ENCODE measurements at regions not wholly inside any gene's neighbourhood (a gene's known extent, or its start where the extent isn't known, plus 50 kb on each side); places are given as distances from the start of the nearest gene placed in this dataset.
"Not testable (repeated sequence)": the region's sequence is repeated elsewhere in the genome, so short reads cannot be mapped to it uniquely, and the experiment has no call there.

DNA sequence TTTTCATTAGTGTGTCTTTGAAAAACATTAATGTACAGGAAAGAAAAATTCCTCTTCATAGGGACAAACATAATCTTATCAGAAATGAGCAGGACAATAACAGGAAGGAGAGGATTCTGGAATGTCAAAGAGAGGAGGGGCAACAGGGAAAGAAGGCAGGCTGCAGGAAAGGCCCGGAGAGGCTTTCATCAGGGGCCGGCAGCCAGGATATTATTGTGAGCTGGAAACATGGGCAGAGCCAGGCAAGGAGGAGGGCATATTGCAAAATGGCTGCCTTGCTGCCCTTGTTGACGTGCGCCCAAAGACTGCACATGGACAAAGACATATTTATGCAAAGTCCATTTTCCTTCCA is 433.7 kb downstream of the ETS1 start:
- DNase-seq = no peak

DNA sequence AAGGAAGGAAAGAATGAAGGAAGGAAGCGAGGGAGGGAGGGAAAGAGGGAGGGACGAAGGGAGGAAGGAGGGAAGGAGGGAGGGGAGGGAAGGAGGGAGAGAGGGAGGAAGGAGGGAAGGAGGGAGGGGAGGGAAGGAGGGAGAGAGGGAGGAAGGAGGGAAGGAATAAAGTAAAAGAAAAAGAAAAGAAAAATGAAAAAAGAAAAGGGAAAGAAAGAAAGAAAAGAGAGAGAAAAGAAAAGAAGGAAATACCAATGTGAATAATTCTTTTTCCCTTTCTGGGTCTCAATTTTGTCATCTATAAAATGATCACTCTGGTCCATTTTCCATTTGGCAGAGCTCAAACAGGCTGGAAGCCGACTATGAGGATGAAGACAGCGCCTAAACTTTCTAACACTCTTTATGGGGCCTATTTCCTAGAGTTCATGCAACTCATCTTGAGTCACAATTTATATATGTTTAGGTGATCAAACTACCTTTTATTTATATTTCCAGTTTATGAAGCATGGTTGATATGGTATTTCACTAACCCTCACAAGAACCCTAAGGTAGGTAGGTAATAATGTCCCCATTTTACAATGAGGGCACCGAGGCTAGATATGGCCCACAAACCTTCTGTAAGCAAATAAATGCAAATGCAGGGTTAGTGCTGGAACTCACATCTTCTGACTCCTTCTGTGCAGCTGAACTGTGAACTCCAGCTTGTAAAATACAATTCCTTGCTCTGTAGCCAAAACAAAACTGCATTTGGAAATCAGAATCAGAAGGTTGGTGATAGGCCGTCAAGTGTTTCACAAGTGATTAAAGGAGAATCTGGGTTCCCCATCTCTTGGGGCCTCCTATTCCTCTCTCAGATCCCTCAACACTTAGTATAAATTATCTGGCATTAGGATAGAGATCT is 434.3 kb downstream of the ETS1 start:
- no peak for DNase-seq

DNA sequence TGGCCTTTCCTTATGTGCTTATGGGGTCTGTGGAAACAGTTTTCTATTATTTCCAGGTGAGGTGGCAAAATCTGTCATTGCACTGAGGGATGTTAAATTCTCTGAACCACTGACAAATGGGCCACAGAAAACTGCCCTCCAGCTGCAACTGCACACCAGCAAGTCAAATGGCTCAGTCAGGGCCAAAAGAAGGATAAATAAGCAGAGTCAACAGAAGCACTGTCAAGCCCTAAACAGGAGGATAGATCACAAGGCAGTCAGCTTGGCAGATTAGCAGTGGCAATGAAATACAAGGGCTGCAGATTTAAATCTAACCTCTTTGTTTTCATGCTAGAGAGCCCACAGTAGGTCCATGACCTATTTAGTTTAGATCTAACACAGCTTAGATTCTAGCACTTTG is 435.6 kb downstream of the ETS1 start:
- no peak for DNase-seq

DNA sequence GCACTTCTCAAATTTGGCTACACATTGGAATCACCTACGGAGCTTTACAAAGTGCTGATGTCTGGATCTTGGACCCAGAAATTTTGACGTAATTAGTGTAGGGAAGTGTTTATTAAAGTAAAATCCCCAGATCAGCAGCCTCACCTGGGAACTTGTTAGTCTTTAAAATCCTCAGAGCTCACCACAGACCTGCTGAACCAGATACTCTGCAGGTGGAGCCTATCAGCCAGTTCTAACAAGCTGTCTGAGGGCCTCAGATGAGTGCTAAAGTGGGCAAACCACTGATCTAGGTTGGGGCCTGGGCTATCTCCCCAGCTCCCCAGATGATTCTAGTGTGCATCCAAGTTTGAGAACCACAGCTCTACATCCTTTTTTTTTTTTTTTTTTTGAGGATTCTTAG is 436.0 kb downstream of the ETS1 start:
- no peak for DNase-seq

DNA sequence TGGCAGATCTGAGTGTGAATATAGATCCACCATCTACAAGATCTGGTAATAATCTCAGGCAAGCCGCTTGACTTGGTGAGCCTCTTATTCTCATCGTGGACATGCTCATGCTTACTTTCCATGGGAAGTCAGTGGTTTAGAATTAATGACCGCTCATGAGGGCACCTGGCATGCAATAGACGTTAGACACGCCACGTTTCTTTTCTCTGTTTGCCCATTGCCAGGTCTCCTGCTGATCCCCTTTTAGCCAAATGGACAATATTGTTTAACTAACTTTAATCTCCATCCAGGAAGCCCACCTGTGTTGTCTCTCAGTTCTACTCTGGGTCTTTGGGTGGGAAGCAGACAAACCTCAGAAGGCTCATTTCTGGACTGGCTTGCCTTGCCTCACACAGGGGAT is 439.1 kb downstream of the ETS1 start:
- no peak for DNase-seq

DNA sequence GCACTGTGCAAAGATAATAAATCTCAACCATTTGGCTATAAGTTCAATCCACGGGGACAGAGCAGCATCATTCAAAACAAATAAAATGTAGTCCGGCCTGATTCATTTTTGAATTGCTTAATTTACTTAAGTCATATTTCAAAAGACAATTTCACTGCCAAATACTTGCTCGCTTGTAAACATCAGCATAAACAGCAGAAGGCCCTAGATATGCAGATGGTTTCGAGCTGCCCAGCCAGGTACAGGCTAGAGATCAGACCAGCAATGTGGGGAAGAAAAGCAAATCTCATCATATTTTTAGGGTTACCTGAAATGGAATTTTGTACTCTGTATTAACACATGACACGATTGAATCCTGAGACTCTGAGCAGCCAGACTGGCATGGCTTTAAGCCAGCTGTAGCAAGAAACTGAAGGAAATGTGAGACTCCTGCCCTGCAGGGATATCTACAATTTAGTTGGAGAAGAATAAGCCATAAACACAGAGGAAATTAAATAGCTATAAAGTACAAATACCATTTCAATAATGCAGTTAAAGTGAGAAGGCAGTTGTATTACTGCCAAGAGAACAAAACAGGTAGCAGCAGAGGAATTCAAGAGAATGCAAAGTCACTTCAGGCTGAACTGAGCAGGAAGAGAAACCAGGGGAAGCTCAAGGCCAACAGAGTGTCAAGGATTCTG is 440.3 kb downstream of the ETS1 start:
- DNase-seq = no peak

DNA sequence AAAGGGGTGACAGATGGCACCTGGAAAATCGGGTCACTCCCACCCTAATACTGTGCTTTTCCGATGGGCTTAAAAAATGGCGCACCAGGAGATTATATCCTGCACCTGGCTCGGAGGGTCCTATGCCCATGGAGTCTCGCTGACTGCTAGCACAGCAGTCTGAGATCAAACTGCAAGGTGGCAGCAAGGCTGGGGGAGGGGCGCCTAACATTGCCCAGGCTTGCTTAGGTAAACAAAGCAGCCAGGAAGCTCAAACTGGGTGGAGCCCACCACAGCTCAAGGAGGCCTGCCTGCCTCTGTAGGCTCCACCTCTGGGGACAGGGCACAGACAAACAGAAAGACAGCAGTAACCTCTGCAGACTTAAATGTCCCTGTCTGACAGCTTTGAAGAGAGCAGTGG is 447.1 kb downstream of the ETS1 start:
- DNase-seq = not testable (repeated sequence)

DNA sequence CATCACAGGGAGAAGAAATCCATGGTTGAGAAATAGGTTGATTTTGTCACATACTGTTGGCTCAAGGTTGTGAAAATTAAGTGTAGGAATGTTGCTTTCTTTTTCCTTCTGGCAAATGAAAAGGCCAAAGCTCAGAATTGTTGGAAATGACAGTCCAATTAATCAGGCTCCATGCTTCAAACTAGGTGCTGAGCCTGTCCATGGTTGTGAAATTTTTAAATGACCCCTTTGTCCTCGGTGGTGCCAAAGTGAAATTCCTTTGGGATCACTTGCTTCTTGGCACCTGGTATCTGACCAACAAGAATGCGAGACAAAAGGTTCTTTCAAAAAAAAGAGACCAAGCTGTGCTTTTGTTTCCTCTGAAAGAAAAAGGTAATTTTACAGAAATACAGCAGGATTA is 451.9 kb downstream of the ETS1 start:
- no peak for DNase-seq

DNA sequence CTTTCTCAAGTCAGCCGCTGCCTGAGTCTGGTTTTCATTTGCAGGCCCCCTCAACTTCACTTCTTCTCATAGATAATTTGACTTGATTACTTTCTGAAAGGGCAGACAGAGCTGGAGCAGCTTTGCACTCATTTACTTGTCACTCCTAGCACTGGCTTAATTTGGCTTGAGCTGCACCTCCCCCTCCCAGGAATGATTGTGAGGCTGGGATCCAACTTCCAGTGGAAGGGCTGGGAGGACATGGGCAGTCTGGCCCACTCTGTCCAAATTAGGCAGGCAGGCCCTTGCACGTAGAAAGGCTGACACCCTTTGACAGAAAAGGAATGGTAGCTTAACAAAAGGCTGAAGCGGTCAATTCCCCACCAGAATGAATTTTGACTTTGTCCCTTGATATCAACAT is 453.9 kb downstream of the ETS1 start:
- DNase-seq = no peak

DNA sequence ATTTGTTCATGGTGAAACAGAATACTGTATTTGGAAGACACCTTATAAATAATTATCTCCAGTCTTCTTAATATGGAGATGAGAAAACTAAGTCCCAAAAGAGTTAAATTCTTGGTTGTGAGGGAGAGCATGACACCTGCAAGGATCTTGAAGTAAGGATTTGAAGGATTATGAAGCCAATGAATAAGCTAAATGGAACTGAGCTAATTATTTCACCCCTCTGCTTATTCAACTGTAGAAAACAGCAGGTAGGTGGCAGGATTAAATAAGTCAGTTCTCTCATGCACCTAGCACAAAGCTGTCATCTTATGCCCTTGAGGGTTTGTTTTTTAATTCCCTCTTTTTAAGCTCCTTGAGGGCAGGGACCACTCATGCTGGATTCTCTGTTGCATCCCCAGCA is 457.3 kb downstream of the ETS1 start:
- DNase-seq = no peak

DNA sequence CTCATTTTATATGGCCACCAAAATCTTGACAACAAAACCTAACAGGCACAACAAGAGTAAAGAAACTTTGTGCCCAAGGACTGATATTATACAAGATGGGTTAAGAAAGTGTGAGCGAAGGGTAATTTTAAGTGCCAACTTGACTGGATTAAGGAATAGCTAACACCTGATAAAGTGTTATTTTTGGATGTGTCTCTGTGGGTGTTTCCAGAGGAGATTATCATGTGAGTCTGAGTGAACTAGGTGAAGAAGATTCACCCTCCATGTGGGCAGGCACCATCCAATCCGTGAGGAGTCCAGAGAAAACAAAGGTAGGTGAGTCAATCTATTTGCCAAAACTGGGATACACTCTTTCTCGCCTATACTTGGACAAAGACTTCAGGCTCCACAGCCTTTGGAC is 461.6 kb downstream of the ETS1 start:
- DNase-seq = no peak

DNA sequence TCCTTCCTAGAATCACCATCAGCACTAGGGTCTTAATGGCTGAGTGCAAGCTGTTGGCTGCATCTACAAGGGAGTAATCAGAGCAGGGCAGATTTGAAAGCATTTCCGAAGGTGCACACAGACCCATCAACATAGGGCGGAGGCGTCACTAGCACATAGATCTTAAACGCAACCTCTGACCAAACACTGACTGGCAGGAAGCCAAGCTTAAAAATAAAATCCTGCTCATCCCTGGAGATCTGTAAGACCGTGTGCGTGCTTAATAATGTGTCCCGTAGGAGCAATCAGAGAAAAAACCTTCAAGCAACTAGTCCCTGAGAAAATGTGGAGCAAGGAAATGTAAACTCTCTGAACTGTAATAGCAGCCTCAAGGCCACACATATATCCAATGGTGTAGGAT is 470.5 kb downstream of the ETS1 start:
- no peak for DNase-seq

DNA sequence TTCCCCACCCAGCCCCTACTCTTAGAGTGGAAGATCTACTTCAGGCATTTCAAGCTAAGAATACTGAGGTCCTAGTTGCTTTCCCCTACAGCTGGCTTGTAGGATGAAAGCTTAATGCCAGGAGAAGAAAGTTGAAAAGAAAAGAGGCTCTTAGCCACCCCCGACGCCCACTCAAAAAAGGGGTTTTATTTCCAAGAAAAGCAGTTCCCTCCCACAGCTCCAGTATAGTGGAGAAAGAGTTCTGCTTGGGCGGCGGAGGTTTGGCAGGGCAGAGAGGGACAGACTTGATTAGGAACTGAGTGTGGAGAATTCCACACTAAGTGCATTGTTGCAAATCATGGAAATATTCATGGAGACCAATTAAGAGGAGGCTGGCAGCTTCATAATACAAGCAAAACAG is 470.9 kb downstream of the ETS1 start:
- DNase-seq = peak; percentile 42

DNA sequence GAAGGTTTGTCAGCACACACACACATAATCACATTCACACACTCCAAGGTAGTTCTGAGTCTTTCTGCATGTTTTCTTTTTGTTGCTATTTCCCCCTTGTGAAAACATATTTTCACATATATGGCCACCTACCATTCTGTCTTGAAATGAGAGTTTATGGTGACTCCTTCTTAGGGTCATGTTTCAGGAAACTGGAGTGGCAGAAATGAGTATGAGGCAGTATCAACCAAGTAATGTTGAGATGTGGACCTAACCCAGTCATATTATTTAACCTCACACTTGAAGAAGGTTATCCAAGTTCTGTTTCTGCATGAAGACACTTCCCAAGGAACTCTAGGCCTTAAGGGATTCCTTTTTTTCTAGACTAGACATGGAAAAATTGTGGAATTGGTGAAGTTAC is 481.4 kb downstream of the ETS1 start:
- DNase-seq = no peak

DNA sequence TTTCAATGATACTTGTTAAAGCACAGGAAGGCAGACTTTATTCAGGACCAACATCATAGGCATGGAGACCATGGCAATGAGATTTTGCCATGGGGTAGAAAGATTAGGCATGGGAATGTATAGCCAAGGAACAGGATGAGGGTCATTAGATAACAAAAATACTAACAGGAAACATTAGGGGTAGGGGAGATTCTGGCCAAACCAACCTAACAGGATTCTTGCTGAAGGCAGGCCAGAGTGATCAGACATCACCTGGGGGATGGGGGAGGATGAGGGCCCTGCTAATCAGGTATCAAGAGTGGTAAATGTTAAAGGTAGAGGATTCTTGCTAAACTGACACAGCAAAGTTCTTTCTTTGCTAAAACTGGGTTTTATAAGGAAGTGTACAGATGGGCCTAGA is 481.8 kb downstream of the ETS1 start:
- DNase-seq = no peak

DNA sequence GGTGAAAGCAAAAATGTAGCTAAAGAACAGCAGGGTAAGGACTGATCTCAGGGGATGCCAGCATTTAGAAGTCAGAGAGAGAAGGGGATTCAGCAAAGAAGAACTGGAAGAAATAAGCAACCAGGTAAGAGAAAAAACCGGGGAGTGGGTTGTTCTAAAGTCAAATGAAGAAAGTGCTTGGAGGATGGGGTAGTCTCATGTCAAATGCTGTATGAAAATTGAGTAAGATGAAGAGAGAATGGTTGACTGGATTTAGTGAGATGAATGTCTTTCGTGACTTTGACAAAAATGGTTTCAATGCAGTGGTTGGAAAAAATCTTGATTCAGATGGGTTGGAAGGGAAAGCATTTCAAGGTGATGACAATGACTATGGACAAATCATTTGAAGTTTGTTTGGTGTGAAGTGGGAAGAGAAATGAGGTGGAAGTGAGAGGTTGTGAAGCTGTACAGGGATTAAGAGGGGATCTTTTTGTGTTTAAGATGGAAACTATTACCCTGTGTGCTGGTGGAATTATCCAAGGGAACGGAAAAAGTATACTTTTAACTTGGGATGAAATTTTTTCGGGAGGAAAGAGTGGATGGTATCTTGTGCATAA is 484.0 kb downstream of the ETS1 start:
- no peak for DNase-seq

DNA sequence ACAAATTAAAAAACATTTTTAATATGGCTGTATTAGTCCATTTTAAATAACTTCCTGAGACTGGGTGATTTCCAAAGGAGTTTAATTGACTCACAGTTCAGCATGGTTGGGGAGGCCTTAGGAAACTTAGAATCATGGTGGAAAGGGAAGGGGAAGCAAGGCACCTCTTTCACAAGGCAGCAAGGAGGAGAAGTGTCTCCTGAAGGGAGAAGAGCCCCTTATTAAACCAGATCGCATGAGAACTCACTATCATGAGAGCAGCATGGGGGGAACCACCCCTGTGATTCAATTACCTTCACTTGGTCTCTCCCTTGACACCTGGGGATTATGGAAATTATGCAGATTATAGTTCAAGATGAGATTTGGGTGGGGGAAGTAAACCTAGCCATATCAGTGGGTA is 488.6 kb downstream of the ETS1 start:
- DNase-seq = no peak

DNA sequence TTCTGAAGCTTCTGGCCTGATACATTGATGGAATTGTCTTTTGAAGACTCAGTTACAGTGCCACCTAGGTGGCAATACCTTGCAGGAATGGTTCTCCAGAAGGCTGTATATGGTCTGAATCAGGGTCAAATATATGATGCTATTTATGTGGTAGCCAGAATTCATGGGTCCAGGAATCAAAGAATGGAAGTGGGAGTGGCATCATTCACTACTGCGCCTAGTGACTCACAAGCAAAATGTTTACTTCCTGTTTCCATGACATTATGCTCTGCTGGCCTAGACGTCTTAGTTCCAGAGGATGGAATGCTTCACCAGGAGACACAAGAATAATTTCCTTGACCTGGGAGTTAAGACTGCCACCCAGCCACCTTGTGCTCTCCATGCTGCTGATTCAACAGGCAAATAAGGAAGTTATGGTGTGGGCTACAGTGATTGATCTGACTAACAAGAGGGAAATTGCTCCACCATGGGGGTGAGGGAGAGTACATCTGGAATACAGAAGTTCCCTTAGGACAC is 491.8 kb downstream of the ETS1 start:
- DNase-seq = no peak

DNA sequence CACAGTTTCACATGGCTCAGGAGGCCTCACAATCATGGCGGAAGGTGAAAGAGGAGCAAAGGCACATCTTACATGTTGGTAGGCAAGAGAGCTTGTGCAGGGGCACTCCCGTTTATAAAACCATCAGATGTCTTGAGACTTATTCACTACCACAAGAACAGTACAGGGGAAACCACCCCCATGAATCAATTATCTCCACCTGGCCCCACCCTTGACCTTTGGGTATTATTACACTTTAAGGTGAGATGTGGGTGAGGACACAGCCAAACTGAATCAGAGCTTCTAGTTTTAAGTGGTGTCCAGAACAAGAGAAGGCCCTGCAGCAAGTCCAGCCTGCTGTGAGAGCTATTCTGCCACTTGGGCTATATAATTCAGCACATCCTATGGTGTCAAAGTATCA is 493.7 kb downstream of the ETS1 start:
- DNase-seq = no peak

DNA sequence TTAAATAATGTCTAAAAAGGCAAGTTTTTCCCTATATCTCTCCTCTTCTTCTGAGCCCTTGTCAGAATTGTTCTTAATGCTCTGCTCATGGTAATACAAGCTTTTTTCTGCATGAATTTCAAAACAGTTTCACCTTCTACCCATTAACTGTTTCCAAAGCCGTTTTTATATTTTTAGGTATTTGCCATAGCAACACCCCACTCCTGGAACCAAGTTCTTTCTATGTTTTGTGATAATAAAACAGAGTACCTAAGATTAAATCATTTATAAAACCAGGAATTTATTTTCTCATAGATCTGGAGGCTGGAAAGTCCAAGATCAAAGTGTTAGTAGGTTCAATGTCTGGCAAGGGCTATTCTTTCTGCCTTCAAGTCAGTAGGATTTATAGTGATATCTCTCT is 497.4 kb downstream of the ETS1 start:
- DNase-seq = no peak

DNA sequence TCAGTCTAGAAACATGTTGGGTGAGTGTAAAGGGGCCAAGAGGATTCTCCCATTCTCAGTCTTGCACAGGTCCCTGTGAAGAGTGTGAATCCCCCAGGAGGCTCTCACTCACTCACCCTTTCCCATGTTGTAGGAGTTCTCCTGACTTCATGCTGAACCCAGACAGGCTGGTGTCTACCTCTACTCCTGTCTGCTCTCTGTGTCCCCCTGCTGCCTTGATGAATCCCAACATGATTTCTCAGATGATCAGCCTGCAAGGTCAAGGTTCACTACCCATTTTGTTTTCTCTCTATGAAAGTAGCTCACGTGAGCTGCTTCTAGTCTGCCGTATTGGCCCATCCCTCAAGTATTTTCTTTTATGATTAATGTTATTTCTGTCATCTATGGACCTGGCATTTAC is 500.6 kb downstream of the ETS1 start:
- no peak for DNase-seq

DNA sequence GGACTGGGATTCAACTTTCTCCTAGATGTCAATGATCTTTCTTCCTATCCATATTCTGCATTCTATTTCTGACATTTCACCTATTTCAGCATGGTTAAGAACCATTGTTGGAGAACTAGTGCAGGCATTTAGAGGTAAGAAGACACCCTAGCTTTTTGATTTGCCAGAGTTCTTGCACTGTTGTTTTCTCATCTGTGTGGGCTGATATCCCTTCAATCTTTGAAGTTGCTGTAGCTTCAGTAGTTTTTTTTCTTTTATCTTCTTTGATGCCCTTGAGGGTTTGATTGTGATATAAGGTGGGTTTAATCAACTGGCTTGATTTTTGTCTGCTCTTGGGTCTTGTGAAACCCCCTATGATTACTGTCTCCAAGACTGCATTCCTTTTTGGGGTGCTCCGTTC is 502.1 kb downstream of the ETS1 start:
- no peak for DNase-seq

DNA sequence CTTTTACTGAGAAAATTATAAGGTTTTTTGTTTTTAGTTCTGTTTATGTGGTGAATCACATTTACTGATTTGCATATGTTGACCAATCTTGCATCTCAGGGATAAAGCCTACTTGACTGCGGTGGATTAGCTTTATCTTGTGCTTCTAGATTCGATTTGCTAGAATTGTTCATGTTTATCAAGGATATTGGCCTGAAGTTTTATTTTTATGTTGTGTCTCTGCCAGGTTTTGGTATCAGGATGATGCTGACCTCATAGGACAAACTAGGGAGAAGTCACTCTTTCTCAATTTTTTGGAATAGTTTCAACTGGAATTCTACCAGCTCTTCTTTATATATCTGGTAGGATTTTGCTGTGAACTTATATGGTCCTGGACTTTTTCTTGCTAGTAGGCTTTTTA is 504.8 kb downstream of the ETS1 start:
- no peak for DNase-seq

DNA sequence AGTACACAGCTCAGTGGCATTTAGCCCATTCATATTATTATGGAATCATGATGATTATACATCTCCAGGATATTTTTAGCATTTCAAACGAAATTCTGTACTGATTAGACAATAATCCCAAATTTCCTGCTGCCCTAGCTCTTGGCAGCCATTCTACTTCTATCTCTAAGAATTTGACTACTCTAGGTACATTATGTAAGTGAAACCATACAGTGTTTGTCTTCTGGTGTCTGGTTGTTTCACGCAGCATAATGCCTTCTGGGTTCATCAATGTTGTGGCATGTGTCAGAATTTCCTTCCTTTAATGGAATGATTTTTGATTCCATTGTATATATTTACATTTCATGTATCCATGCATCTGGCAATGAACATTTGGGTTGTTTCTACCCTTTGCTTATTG is 517.7 kb downstream of the ETS1 start:
- DNase-seq = no peak
